ENCODE measurements at regions not wholly inside any gene's neighbourhood (a gene's known extent, or its start where the extent isn't known, plus 50 kb on each side); places are given as distances from the start of the nearest gene placed in this dataset.

GRCh38 chr11:28524098-28524497 is 415.9 kb downstream of the METTL15 start:
- TF ChIP-seq, protein P1, sequence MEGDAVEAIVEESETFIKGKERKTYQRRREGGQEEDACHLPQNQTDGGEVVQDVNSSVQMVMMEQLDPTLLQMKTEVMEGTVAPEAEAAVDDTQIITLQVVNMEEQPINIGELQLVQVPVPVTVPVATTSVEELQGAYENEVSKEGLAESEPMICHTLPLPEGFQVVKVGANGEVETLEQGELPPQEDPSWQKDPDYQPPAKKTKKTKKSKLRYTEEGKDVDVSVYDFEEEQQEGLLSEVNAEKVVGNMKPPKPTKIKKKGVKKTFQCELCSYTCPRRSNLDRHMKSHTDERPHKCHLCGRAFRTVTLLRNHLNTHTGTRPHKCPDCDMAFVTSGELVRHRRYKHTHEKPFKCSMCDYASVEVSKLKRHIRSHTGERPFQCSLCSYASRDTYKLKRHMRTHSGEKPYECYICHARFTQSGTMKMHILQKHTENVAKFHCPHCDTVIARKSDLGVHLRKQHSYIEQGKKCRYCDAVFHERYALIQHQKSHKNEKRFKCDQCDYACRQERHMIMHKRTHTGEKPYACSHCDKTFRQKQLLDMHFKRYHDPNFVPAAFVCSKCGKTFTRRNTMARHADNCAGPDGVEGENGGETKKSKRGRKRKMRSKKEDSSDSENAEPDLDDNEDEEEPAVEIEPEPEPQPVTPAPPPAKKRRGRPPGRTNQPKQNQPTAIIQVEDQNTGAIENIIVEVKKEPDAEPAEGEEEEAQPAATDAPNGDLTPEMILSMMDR (IDR thresholded peaks at IDR 0.05), result no peak
- TF ChIP-seq POLR2AphosphoS5 (IDR thresholded peaks at IDR 0.05) (no peak), POLR2A (IDR thresholded peaks at IDR 0.05) (no peak)

Data from breast epithelium (tissue), 3 donors.